ENCODE measurements at regions not wholly inside any gene's neighbourhood (a gene's known extent, or its start where the extent isn't known, plus 50 kb on each side); places are given as distances from the start of the nearest gene placed in this dataset.

- DNase-seq, result no peak
Observed at GRCh38 chr1:244224487-244225430, 173.7 kb downstream of the ZBTB18 start.

- DNase-seq, result no peak
Observed at GRCh38 chr1:244226435-244226834, 175.4 kb downstream of the ZBTB18 start.

- DNase-seq, result no peak
Observed at GRCh38 chr1:244230470-244230869, 179.4 kb downstream of the ZBTB18 start.

- DNase-seq, result no peak
Observed at GRCh38 chr1:244231193-244231571, 180.1 kb downstream of the ZBTB18 start.

GRCh38 chr1:244231572-244232315 lies 180.7 kb downstream of the ZBTB18 start:
- no peak for DNase-seq

GRCh38 chr1:244234009-244234643 lies 183.0 kb downstream of the ZBTB18 start:
- DNase-seq, result no peak

- DNase-seq, result no peak
Observed at GRCh38 chr1:244235157-244235556, 184.1 kb downstream of the ZBTB18 start.

GRCh38 chr1:244236101-244236500 lies 185.0 kb downstream of the ZBTB18 start:
- no peak for DNase-seq

- no peak for DNase-seq
Observed at GRCh38 chr1:244236721-244237120, 185.6 kb downstream of the ZBTB18 start.

- no peak for DNase-seq
Observed at GRCh38 chr1:244237445-244237844, 186.4 kb downstream of the ZBTB18 start.

GRCh38 chr1:244239261-244239770 lies 188.2 kb downstream of the ZBTB18 start:
- no peak for DNase-seq

GRCh38 chr1:244241438-244241837 lies 190.4 kb downstream of the ZBTB18 start:
- DNase-seq, result no peak

- no peak for DNase-seq
Observed at GRCh38 chr1:244242446-244242845, 191.4 kb downstream of the ZBTB18 start.

GRCh38 chr1:244246334-244246733 lies 195.3 kb downstream of the ZBTB18 start:
- no peak for DNase-seq

- DNase-seq, result no peak
Observed at GRCh38 chr1:244248426-244248825, 197.3 kb downstream of the ZBTB18 start.

GRCh38 chr1:244252211-244252610 lies 199.5 kb downstream of the ADSS2 start:
- DNase-seq, result no peak

GRCh38 chr1:244254467-244254866 lies 197.2 kb downstream of the ADSS2 start:
- no peak for DNase-seq

- no peak for DNase-seq
Observed at GRCh38 chr1:244255426-244255965, 196.2 kb downstream of the ADSS2 start.

- DNase-seq, result no peak
Observed at GRCh38 chr1:244256086-244256676, 195.5 kb downstream of the ADSS2 start.

- no peak for DNase-seq
Observed at GRCh38 chr1:244264163-244264562, 187.5 kb downstream of the ADSS2 start.

- no peak for DNase-seq
Observed at GRCh38 chr1:244265507-244265906, 186.2 kb downstream of the ADSS2 start.

- no peak for DNase-seq
Observed at GRCh38 chr1:244269169-244269568, 182.5 kb downstream of the ADSS2 start.

- DNase-seq, result no peak
Observed at GRCh38 chr1:244271004-244271403, 180.7 kb downstream of the ADSS2 start.

Measured in activated CD4-positive, alpha-beta T cell treated with anti-CD3 and anti-CD28 coated beads, Interleukin-2, amount 50 U/mL, for 4 hours (primary cell).